ENCODE measurements at regions not wholly inside any gene's neighbourhood (a gene's known extent, or its start where the extent isn't known, plus 50 kb on each side); places are given as distances from the start of the nearest gene placed in this dataset.
"Not testable (repeated sequence)": the region's sequence is repeated elsewhere in the genome, so short reads cannot be mapped to it uniquely, and the experiment has no call there.

DNA sequence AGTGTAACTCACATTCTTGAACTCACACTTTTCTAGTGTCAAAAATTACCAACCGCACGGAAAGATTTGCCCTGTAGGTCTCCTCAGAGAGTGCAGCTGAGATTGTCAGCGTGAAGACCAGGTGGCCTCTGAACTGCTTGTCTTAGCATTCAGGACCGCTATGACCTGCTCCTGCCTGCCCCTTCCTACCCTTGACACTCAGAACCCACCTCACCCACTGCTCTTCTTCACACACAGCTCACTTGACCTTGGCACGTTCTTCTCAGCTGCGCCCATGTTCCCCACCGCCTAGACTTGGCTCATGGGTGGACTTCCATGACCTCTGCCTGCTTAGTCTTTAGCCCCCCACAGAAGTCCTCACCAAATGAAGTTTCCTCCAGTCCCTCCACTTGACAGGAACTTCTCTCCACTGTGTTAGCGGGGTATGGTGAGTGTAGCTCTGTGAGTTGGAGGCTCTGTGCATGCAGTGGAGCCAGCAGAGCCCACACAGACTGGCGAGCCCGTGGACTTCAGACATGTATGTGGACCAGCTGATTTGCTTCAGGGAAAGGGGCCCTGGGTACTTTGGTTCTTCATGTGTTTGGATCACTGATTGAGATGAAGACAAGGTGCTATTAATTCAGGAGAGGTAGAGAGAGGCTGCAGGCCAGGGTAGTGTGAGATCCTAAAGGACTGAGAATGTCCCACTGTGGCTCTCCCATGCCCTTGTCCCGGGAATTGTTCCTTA lies 221.3 kb downstream of the OPA1 start:
- Histone ChIP-seq H3K4me3 (ENCODE audit: low read length in 2 of 2) (no peak overlapping the region), H3K9me3 (ENCODE audit: control insufficient read depth in 2 of 2, low read length in 2 of 2) (no peaks in the 10 kb centered on the region), H3K27ac (ENCODE audit: low read depth in 2 of 2, low read length in 2 of 2) (no peak overlapping the region), H3K27me3 (ENCODE audit: control insufficient read depth in 2 of 2, insufficient read depth in 2 of 2, low read length in 2 of 2) (no peaks in the 10 kb centered on the region), H3K9ac (ENCODE audit: low read depth in 1 of 2, low read length in 2 of 2) (no peak overlapping the region), H3K4me1 (ENCODE audit: control insufficient read depth in 2 of 2, insufficient read depth in 2 of 2, low read length in 2 of 2) (peaks cover 10 to 21% of the 10 kb centered on the region in 2 donors), H3K36me3 (ENCODE audit: control insufficient read depth in 2 of 2, insufficient read depth in 2 of 2, low read length in 2 of 2) (no peaks in the 10 kb centered on the region)

DNA sequence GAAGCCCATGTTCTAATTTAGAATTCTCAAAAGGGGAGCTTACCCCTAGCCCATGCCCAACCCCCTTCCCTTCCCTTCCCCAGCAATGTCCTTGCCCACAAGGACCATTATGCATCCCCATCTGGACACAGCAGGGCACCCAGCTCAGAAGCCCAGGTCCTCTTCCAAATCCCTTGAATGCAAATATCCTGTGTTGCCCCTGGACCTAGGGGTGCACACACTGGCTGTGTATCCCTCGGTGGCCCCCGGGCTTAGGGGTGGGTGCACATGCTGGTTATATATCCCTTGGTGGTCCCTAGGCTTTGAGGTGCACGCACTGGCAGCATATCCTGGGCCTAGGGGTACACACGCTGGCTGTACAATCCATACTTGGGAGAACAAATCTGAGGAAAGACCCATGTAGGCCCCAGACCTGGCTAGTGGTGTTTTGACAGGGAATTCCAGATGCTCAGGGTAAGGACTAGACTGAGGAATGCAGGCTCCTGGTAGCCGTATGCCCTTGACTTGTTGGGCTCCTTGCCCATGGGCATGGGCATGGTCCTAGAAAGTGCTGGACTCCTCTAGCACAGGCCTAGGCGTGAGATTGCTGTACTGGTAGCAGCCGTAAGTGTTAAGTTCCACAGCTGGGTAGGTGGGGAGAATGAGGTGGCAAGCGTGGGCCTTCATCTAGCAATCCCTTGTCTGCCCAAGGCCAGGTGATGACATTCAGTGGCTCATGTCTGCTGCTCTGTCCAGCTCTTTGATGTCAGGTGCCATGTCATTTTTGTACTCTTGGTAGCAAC lies 222.4 kb downstream of the OPA1 start:
- Histone ChIP-seq H3K9me3 (ENCODE audit: control insufficient read depth in 2 of 2, low read length in 2 of 2) (no peaks in the 10 kb centered on the region), H3K4me3 (ENCODE audit: low read length in 2 of 2) (no peak overlapping the region), H3K27ac (ENCODE audit: low read depth in 2 of 2, low read length in 2 of 2) (no peak overlapping the region), H3K9ac (ENCODE audit: low read depth in 1 of 2, low read length in 2 of 2) (no peak overlapping the region), H3K4me1 (ENCODE audit: control insufficient read depth in 2 of 2, insufficient read depth in 2 of 2, low read length in 2 of 2) (peaks cover 10 to 21% of the 10 kb centered on the region in 2 donors), H3K27me3 (ENCODE audit: control insufficient read depth in 2 of 2, insufficient read depth in 2 of 2, low read length in 2 of 2) (no peaks in the 10 kb centered on the region), H3K36me3 (ENCODE audit: control insufficient read depth in 2 of 2, insufficient read depth in 2 of 2, low read length in 2 of 2) (no peaks in the 10 kb centered on the region)

DNA sequence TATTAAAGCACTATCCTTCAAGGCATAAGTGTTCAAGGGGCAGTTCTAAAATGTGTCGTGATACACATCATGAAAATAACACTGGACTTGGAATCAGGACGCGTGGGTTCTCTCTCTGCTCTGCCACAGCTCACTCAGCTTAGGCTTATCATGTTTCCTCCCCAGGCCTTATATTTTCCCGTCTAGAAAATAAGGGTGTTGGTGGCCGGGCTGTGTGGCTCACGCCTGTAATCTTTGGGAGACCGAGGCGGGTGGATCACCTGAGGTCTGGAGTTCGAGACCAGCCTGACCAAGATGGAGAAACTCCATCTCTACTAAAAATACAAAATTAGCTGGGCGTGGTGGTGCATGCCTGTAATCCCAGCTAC lies 223.0 kb downstream of the OPA1 start:
- no peaks in the 10 kb centered on the region for H3K9me3 ChIP-seq (ENCODE audit: control insufficient read depth in 2 of 2, low read length in 2 of 2)
- H3K27ac ChIP-seq (ENCODE audit: low read depth in 2 of 2, low read length in 2 of 2): no peak overlapping the region
- no peak overlapping the region for H3K4me3 ChIP-seq (ENCODE audit: low read length in 2 of 2)
- H3K27me3 ChIP-seq (ENCODE audit: control insufficient read depth in 2 of 2, insufficient read depth in 2 of 2, low read length in 2 of 2): no peaks in the 10 kb centered on the region
- H3K4me1 ChIP-seq (ENCODE audit: control insufficient read depth in 2 of 2, insufficient read depth in 2 of 2, low read length in 2 of 2): peaks cover 10 to 21% of the 10 kb centered on the region in 2 donors
- H3K9ac ChIP-seq (ENCODE audit: low read depth in 1 of 2, low read length in 2 of 2): no peak overlapping the region
- H3K36me3 ChIP-seq (ENCODE audit: control insufficient read depth in 2 of 2, insufficient read depth in 2 of 2, low read length in 2 of 2): no peaks in the 10 kb centered on the region

DNA sequence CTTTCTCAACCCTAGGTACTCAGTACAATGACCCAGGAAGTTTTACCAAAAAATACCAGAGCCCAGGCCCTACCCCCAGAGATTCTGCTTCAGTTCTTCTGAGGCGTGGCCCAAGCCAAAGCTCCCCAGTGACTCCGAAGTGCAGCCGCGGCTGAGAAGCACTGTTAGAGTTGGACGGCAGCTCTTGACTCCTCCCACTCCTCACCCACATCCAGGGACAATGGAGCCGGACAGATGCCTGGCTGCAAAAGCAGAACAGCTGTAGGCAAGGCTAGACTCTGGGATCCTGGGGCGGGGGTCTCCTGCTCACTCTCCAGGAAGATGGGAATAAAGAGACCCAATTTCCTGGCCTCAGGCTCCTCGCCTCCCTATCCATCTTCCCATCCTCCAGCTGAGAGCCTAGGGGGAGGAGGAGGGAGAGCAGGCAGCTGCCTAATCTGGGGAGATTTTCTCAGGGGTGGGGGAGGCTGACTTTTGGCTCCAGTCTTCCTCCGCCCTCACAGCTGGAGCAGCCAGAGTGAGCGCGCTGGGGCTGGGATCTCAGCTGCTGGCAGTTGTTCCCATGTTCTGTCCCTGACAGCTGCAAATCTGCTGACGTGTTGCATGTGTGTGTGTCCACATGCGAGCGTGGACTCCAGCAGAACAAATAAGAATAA lies 223.8 kb downstream of the OPA1 start:
- Histone ChIP-seq H3K4me1 (ENCODE audit: control insufficient read depth in 2 of 2, insufficient read depth in 2 of 2, low read length in 2 of 2) (peaks cover 10 to 21% of the 10 kb centered on the region in 2 donors), H3K27ac (ENCODE audit: low read depth in 2 of 2, low read length in 2 of 2) (peak overlapping the region; percentile 58 to 69), H3K27me3 (ENCODE audit: control insufficient read depth in 2 of 2, insufficient read depth in 2 of 2, low read length in 2 of 2) (no peaks in the 10 kb centered on the region), H3K36me3 (ENCODE audit: control insufficient read depth in 2 of 2, insufficient read depth in 2 of 2, low read length in 2 of 2) (no peaks in the 10 kb centered on the region), H3K4me3 (ENCODE audit: low read length in 2 of 2) (peak overlapping the region; percentile 36 to 50), H3K9me3 (ENCODE audit: control insufficient read depth in 2 of 2, low read length in 2 of 2) (no peaks in the 10 kb centered on the region), H3K9ac (ENCODE audit: low read depth in 1 of 2, low read length in 2 of 2) (peak overlapping the region in 1 of 2 donors; percentile 4)

DNA sequence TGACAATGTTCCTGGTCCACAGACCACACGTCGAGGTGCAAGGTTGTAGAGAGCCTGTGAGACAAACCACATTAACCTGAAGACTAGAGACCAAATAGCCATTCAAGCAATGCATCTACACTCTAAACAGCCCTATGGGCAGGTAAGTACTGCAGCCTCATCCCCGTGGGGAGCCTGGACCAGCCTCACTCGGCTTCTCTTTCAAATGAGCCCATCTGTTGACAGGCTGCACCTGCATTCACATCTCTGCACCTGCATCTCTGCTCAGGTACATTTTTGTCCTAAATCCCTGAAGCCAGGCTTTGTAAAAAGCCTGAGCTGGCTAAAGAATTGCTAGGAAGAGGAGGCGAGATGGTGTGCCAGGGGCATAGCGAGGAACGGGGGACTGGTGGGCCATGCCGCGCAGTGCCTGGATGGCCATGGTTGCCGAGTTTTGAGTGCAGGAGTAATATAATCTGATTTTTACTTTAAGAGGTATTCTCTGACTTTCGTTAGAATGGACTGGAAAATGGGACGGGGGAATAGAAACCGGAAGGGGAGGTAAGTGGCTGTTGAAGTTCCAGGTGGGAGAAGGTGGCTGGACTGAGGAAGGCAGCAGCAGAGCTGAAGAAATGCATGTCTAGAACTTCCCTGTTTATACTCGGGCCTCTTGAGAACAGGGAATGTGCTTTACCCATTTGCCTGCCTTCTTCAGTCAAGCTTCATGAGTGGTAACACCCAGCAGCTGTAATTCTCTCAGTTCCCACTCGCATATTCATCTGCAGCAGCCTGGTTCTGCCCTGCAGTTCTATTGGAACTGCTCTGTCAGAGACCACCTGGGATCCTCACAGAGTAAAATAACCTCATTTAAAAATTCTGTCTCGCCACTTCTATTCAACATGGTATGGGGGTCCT lies 226.4 kb downstream of the OPA1 start:
- no peak overlapping the region for H3K4me3 ChIP-seq (ENCODE audit: low read length in 2 of 2)
- H3K4me1 ChIP-seq (ENCODE audit: control insufficient read depth in 2 of 2, insufficient read depth in 2 of 2, low read length in 2 of 2): peaks cover 10 to 17% of the 10 kb centered on the region in 2 donors
- no peak overlapping the region for H3K27ac ChIP-seq (ENCODE audit: low read depth in 2 of 2, low read length in 2 of 2)
- H3K9me3 ChIP-seq (ENCODE audit: control insufficient read depth in 2 of 2, low read length in 2 of 2): no peaks in the 10 kb centered on the region
- no peaks in the 10 kb centered on the region for H3K27me3 ChIP-seq (ENCODE audit: control insufficient read depth in 2 of 2, insufficient read depth in 2 of 2, low read length in 2 of 2)
- H3K36me3 ChIP-seq (ENCODE audit: control insufficient read depth in 2 of 2, insufficient read depth in 2 of 2, low read length in 2 of 2): no peaks in the 10 kb centered on the region
- no peak overlapping the region for H3K9ac ChIP-seq (ENCODE audit: low read depth in 1 of 2, low read length in 2 of 2)

DNA sequence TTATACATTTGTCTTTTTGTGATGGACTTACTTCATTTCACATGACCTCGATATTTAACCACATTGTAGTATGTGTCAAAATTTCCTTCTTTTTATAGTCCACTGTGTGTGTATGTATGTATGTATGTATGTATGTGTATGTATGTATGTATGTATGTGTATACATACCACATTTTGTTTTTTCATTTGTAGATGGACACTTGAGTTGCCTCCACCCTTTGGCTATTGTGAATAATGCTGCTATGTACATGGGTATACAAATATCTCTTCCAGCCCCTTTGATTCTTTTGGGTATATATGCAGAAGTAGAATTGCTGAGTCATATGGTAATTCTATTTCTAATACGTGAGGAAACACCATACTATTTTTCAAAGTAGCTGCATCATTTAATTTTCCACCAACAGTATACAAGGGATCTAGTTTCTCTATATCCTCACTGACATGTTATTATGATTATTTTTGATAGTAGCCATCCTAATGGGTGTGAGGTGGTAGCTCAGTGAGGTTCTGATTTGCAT lies 228.2 kb downstream of the OPA1 start:
- H3K27ac ChIP-seq (ENCODE audit: low read depth in 2 of 2, low read length in 2 of 2): no peak overlapping the region
- no peaks in the 10 kb centered on the region for H3K27me3 ChIP-seq (ENCODE audit: control insufficient read depth in 2 of 2, insufficient read depth in 2 of 2, low read length in 2 of 2)
- H3K9me3 ChIP-seq (ENCODE audit: control insufficient read depth in 2 of 2, low read length in 2 of 2): no peaks in the 10 kb centered on the region
- H3K36me3 ChIP-seq (ENCODE audit: control insufficient read depth in 2 of 2, insufficient read depth in 2 of 2, low read length in 2 of 2): no peaks in the 10 kb centered on the region
- H3K9ac ChIP-seq (ENCODE audit: low read depth in 1 of 2, low read length in 2 of 2): no peak overlapping the region
- no peak overlapping the region for H3K4me3 ChIP-seq (ENCODE audit: low read length in 2 of 2)
- peaks cover 15 to 32% of the 10 kb centered on the region in 2 donors for H3K4me1 ChIP-seq (ENCODE audit: control insufficient read depth in 2 of 2, insufficient read depth in 2 of 2, low read length in 2 of 2)

DNA sequence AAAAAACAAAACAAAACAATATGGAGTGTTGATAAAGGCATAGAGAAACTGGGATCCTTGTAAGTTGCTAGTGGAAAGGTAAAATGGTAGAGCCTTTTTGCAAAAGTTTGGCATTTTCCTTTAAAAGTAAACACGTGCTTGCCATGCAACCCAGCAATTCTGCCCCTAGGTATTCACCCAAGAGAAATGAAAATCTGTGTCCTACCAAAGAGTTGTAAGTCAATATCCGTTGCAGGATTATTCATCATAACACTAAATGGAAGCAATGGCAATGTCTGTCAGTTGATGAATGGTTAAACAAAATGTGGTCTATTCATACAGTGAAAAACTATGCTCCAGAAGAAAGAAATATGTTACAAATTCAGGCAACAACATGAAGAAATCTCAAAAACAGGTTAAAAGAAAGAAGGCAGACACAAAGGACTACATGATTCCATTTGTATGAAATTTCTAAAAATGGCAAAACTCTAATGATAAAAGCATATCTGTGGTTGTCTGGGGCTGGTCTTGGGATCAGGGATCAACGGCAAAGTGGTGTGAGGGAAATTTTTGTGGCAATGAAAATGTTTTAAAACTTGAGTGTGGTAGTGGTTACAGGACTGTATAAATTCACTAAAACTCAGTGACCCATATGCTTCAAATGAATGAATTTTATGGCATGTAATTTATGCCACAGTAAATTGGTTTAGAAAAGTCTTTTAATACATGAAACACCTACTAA lies 229.6 kb downstream of the OPA1 start:
- Histone ChIP-seq H3K4me1 (ENCODE audit: control insufficient read depth in 2 of 2, insufficient read depth in 2 of 2, low read length in 2 of 2) (peaks cover 6 to 29% of the 10 kb centered on the region in 2 donors), H3K9ac (ENCODE audit: low read depth in 1 of 2, low read length in 2 of 2) (no peak overlapping the region), H3K9me3 (ENCODE audit: control insufficient read depth in 2 of 2, low read length in 2 of 2) (no peaks in the 10 kb centered on the region), H3K36me3 (ENCODE audit: control insufficient read depth in 2 of 2, insufficient read depth in 2 of 2, low read length in 2 of 2) (no peaks in the 10 kb centered on the region), H3K27me3 (ENCODE audit: control insufficient read depth in 2 of 2, insufficient read depth in 2 of 2, low read length in 2 of 2) (no peaks in the 10 kb centered on the region), H3K27ac (ENCODE audit: low read depth in 2 of 2, low read length in 2 of 2) (no peak overlapping the region), H3K4me3 (ENCODE audit: low read length in 2 of 2) (no peak overlapping the region)

DNA sequence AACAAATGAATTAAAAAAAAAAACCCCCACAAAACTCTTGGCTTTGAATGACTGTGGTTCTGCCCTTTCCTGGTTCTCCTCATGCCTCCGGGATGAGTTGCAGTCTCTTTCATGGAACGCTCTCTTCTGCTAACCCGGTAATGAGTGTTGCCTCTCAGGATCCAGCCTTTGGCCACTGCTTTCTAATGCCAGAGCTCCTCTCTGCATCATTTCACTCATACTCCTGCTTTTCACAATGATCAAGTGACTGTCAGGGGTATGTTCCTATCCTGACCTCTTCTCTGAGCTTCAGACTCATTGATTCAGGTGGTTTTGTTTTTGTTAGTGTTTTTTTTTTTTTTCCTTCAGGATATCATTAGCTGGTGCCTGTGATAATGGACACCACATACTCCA lies 230.2 kb downstream of the OPA1 start:
- not testable (repeated sequence) for H3K27ac ChIP-seq (ENCODE audit: low read depth in 2 of 2, low read length in 2 of 2); H3K36me3 ChIP-seq (ENCODE audit: control insufficient read depth in 2 of 2, insufficient read depth in 2 of 2, low read length in 2 of 2); H3K4me3 ChIP-seq (ENCODE audit: low read length in 2 of 2); H3K9me3 ChIP-seq (ENCODE audit: control insufficient read depth in 2 of 2, low read length in 2 of 2); H3K9ac ChIP-seq (ENCODE audit: low read depth in 1 of 2, low read length in 2 of 2); H3K27me3 ChIP-seq (ENCODE audit: control insufficient read depth in 2 of 2, insufficient read depth in 2 of 2, low read length in 2 of 2)
- peaks cover 5 to 27% of the 10 kb centered on the region in 2 donors for H3K4me1 ChIP-seq (ENCODE audit: control insufficient read depth in 2 of 2, insufficient read depth in 2 of 2, low read length in 2 of 2)

DNA sequence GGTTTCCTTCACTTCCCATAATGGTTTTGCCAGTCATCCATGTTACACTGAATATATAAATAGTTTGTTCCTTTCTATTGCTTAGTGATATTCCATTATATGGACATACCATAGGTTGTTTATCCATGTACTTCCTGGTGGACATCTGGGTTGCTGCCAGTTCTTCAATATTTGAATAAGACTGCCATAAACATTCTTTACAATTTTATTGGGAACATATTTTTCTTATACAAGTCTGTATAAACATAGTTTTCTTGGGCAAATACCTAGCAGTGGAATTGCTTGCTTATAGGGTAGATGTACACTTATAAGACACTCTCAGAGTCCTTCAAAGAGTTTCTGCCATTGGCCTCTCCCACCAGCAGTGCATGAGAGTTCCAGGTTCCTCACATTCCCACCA lies 231.4 kb downstream of the OPA1 start:
- Histone ChIP-seq H3K9ac (ENCODE audit: low read depth in 1 of 2, low read length in 2 of 2) (peak overlapping the region in 1 of 2 donors; percentile 24), H3K27ac (ENCODE audit: low read depth in 2 of 2, low read length in 2 of 2) (peak overlapping the region; percentile 59 to 77), H3K36me3 (ENCODE audit: control insufficient read depth in 2 of 2, insufficient read depth in 2 of 2, low read length in 2 of 2) (no peaks in the 10 kb centered on the region), H3K9me3 (ENCODE audit: control insufficient read depth in 2 of 2, low read length in 2 of 2) (no peaks in the 10 kb centered on the region), H3K4me1 (ENCODE audit: control insufficient read depth in 2 of 2, insufficient read depth in 2 of 2, low read length in 2 of 2) (peaks cover 5 to 32% of the 10 kb centered on the region in 2 donors), H3K27me3 (ENCODE audit: control insufficient read depth in 2 of 2, insufficient read depth in 2 of 2, low read length in 2 of 2) (no peaks in the 10 kb centered on the region), H3K4me3 (ENCODE audit: low read length in 2 of 2) (no peak overlapping the region)

Data from mucosa of rectum (tissue), 2 donors.